ENCODE measurements at regions not wholly inside any gene's neighbourhood (a gene's known extent, or its start where the extent isn't known, plus 50 kb on each side); places are given as distances from the start of the nearest gene placed in this dataset.

DNA sequence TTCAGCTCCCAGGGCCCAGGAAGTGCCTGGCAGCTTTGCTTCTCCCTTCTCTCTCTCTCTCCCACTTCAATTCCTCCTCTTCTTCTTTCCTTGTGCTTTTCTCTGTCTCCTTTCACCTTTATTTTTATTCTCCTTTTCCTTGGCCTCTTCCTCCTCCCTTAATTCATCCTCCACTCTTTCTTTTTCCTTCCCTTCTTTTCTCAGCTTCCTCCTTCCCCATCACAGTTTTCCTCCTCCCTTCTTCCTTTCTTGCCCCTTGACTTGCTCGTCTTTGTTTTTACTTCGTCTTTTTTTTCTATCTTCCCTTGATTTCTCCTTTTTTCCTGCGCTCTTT is 99.4 kb upstream of the LHX1 start:
- no peak for TF ChIP-seq POLR2A (IDR thresholded peaks at IDR 0.05)
- TF ChIP-seq, protein P1, sequence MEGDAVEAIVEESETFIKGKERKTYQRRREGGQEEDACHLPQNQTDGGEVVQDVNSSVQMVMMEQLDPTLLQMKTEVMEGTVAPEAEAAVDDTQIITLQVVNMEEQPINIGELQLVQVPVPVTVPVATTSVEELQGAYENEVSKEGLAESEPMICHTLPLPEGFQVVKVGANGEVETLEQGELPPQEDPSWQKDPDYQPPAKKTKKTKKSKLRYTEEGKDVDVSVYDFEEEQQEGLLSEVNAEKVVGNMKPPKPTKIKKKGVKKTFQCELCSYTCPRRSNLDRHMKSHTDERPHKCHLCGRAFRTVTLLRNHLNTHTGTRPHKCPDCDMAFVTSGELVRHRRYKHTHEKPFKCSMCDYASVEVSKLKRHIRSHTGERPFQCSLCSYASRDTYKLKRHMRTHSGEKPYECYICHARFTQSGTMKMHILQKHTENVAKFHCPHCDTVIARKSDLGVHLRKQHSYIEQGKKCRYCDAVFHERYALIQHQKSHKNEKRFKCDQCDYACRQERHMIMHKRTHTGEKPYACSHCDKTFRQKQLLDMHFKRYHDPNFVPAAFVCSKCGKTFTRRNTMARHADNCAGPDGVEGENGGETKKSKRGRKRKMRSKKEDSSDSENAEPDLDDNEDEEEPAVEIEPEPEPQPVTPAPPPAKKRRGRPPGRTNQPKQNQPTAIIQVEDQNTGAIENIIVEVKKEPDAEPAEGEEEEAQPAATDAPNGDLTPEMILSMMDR (IDR thresholded peaks at IDR 0.05): no peak
- no peak overlapping the region for H3K4me3 ChIP-seq
- intact Hi-C loops (cut with DNase I): no loop called here
- no peaks in the 10 kb centered on the region for H3K4me1 ChIP-seq
- H3K27ac ChIP-seq: no peak overlapping the region
- H3K9me3 ChIP-seq: peaks cover 0 to 5% (median 0%) of the 10 kb centered on the region in 12 donors
- WGBS, 4 donors: 54 to 74% (median 59%) methylated on average over 3 of the region's 3 CpGs
- H3K27me3 ChIP-seq: peaks cover 0 to 29% (median 0%) of the 10 kb centered on the region in 9 donors
- no peaks in the 10 kb centered on the region for H3K36me3 ChIP-seq
- ATAC-seq (no peak), DNase-seq (no peak)

DNA sequence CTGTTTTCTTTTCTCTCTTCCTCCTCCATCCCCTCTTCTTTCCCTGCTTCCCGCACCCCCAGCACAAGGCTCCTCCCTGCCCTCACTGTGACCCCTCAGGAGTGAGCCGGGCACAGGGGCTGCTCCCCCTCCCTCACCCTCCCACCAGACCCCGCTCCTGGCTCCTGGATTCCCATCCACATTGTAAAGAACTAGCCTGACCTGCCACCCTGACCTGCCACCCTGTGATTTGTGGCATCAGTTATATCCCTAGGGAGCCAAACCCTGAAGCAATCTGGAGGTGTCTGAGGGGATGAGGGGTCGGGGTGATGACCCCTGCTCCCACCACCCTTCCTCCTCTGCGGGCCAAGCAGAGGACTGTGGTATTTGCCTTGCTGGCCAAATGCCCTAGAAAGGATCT is 98.0 kb upstream of the LHX1 start:
- Histone ChIP-seq H3K9me3 (peaks cover 0 to 5% (median 0%) of the 10 kb centered on the region in 12 donors), H3K27me3 (peaks cover 0 to 38% (median 4%) of the 10 kb centered on the region in 9 donors), H3K4me3 (no peak overlapping the region), H3K36me3 (no peaks in the 10 kb centered on the region), H3K4me1 (no peaks in the 10 kb centered on the region), H3K27ac (no peak overlapping the region)
- ATAC-seq (no peak), DNase-seq (no peak)
- TF ChIP-seq POLR2A (IDR thresholded peaks at IDR 0.05): no peak
- TF ChIP-seq, protein P1 (IDR thresholded peaks at IDR 0.05): no peak
- intact Hi-C loops (cut with DNase I): no loop called here
- WGBS, 4 donors: 49 to 59% (median 50%) methylated on average over 5 of the region's 5 CpGs

DNA sequence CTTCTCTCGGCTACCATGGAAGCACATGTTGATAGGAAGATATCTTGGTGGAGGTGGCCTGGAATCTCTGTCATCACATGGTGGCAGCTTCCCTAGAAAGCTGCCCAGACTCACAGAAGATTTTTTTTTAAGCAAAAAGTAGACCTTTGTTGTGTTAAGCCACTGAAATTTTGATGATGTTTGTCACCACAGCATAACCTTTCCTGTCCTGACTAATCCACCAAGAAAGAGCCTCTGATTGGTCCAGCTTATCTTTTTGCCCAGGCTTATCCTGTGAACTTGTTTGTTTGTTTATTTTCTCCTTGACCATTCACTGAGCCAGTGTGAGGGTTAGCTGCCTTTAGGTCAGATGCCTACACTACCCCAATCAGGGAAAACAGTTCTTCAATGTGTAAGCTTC is 96.5 kb upstream of the LHX1 start:
- TF ChIP-seq POLR2A (IDR thresholded peaks at IDR 0.05): no peak
- TF ChIP-seq, protein P1 (IDR thresholded peaks at IDR 0.05): no peak
- DNase-seq (no peak), ATAC-seq (no peak)
- 50 to 73% (median 65%) methylated on average over 1 of the region's 1 CpG for WGBS, 4 donors
- peaks cover 0 to 2% (median 0%) of the 10 kb centered on the region in 12 donors for H3K9me3 ChIP-seq
- no peaks in the 10 kb centered on the region for H3K4me1 ChIP-seq
- H3K27ac ChIP-seq: no peak overlapping the region
- no peaks in the 10 kb centered on the region for H3K36me3 ChIP-seq
- intact Hi-C loops (cut with DNase I): no loop called here
- H3K4me3 ChIP-seq: no peak overlapping the region
- peaks cover 0 to 50% (median 9%) of the 10 kb centered on the region in 9 donors for H3K27me3 ChIP-seq

DNA sequence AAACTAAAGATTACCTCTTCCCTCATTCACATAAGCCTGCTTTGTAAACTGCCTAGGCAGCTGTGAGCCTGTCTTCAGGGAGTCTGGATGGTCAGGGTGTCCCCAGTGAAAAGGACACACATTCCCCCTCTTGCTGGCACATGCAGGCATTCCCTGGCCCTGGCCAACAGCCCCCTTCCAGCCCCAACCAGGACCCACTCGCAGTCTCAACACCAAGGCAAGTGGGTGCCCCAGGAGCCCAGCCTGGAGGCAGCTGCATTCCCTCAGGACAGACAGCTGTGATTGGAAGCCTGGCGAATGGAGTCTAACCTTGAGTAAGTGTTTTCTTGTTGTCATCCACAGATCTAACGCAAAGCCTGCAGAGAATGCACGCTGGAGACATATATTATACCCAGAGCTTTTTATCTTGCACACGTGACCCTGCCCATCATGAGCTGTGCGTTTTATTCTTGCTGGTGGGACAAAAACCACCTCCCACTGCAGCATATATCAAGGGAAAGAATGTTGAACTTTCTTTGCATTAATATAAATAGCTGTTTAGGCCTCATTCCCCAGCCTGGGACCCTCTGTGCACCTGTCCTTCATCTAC is 95.0 kb upstream of the LHX1 start:
- Histone ChIP-seq H3K27me3 (peaks cover 0 to 56% (median 21%) of the 10 kb centered on the region in 9 donors), H3K4me3 (no peak overlapping the region), H3K9me3 (peaks cover 0 to 2% (median 0%) of the 10 kb centered on the region in 12 donors), H3K4me1 (no peaks in the 10 kb centered on the region), H3K27ac (no peak overlapping the region), H3K36me3 (no peaks in the 10 kb centered on the region)
- no peak for TF ChIP-seq POLR2A (IDR thresholded peaks at IDR 0.05)
- TF ChIP-seq, protein P1 (IDR thresholded peaks at IDR 0.05): no peak
- no peak for DNase-seq
- ATAC-seq: no peak
- intact Hi-C loops (cut with DNase I): no loop called here
- WGBS, 4 donors: 39 to 51% (median 45%) methylated on average over 6 of the region's 6 CpGs
